ENCODE measurements at regions not wholly inside any gene's neighbourhood (a gene's known extent, or its start where the extent isn't known, plus 50 kb on each side); places are given as distances from the start of the nearest gene placed in this dataset.
"Not testable (repeated sequence)": the region's sequence is repeated elsewhere in the genome, so short reads cannot be mapped to it uniquely, and the experiment has no call there.

DNA sequence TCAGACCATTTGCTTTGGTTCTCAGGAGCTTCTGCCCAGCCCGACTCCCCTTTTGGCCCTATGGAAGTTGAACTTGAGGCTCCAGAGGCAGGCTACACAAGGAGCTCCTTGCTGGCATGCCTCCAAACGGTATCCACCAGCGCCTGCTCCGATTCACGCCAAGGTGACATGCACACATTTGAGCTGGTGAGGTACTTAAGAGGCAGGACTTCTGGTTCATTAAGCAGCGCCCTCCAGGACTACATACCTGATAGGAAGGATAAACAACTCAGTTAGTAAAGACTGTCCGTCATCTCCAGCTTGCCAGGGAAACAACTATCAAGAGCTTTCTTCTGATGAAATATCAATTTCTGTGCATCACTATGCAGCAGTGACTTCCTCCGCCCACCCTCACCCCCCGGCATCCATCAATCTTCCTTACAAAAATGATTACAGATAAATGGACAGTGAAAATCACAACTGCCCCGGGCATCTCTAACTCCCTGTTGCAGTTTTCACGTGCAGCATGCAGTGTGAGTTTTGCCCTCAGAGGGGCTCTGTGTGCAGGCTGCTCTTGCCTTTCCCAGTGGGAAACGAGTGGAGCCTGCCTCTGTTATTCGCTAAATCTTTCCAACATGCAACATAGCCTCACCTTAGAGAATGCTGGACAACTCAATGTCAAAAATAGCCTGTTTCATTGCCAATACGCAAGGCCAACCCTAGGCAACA lies 122.9 kb downstream of the ARRDC4 start:
- POLR2A ChIA-PET (ENCODE audit: unreplicated experiment), result no interaction called here

DNA sequence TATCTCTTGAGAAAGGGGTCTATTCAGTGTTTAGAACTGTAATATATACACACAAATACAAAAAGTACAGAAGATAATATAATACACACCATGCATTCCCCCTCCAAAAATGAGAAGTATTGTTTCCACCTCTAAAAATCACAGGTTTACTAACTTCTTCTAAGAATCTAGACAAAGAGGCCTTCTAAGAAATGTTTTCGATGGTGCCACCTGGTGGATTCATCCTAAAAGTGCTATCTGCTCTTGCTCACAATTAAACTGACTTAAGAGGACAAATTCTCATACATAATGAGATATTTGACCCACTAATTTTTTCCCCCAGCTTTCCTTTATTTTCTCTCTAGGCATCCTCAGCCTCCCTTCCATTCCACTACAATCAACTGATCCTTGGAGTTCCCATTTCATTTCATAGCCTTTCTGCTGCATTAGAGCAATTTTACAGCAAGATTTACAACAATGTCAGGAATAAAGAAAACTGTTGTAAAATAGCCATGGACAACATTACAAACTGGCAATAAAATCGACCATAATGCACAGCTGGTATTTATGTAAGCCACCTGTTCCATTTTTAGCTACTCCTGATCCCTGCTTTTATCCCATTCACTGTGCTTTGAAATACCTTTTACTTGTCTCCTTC lies 124.6 kb downstream of the ARRDC4 start:
- peaks cover 11% of the 10 kb centered on the region for H3K27me3 ChIP-seq (ENCODE audit: low read length)
- no TSS peak for BruUV-seq (replicated peaks)
- H3K9ac ChIP-seq (ENCODE audit: low read length), result no peak overlapping the region
- no peak for ATAC-seq
- no peaks in the 10 kb centered on the region for H3K4me1 ChIP-seq (ENCODE audit: insufficient read depth, low read length)
- H3K9me2 ChIP-seq (replicated peaks; ENCODE audit: low read length), result no peaks in the 10 kb centered on the region
- TF ChIP-seq EZH2 (IDR thresholded peaks at IDR 0.05; ENCODE audit: low read length, unreplicated experiment), result no peak
- TF ChIP-seq, protein P1, sequence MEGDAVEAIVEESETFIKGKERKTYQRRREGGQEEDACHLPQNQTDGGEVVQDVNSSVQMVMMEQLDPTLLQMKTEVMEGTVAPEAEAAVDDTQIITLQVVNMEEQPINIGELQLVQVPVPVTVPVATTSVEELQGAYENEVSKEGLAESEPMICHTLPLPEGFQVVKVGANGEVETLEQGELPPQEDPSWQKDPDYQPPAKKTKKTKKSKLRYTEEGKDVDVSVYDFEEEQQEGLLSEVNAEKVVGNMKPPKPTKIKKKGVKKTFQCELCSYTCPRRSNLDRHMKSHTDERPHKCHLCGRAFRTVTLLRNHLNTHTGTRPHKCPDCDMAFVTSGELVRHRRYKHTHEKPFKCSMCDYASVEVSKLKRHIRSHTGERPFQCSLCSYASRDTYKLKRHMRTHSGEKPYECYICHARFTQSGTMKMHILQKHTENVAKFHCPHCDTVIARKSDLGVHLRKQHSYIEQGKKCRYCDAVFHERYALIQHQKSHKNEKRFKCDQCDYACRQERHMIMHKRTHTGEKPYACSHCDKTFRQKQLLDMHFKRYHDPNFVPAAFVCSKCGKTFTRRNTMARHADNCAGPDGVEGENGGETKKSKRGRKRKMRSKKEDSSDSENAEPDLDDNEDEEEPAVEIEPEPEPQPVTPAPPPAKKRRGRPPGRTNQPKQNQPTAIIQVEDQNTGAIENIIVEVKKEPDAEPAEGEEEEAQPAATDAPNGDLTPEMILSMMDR (conservative IDR thresholded peaks at IDR 0.05; ENCODE audit: low read depth, low read length), result peak; percentile 70
- ChIA-PET CTCF (no interaction called here), POLR2A (ENCODE audit: unreplicated experiment) (no interaction called here)
- H3K27ac ChIP-seq (ENCODE audit: low read length), result no peak overlapping the region
- no peak overlapping the region for H3K4me2 ChIP-seq (ENCODE audit: low read length)
- H3K4me3 ChIP-seq (ENCODE audit: low read length), result no peak overlapping the region
- DNase-seq, result peak; percentile 74
- no peak overlapping the region for H2AFZ ChIP-seq (ENCODE audit: low read length)
- no peaks in the 10 kb centered on the region for H3F3A ChIP-seq (ENCODE audit: low read length, unreplicated experiment)
- intact Hi-C loops (cut with micrococcal nuclease), result loop anchor here (1.0 kb wide), 1 partner anchor 176 kb away; no protein-coding TSS in a partner anchor
- no peaks in the 10 kb centered on the region for H4K20me1 ChIP-seq (ENCODE audit: low read length)
- no peaks in the 10 kb centered on the region for H3K79me2 ChIP-seq (ENCODE audit: low read length)
- no peaks in the 10 kb centered on the region for H3K9me3 ChIP-seq (ENCODE audit: low read length)
- no peaks in the 10 kb centered on the region for H3K36me3 ChIP-seq (ENCODE audit: low read depth, low read length)

More for the DNA sequence above, 122.9 kb downstream of the ARRDC4 start:
- peaks cover 11% of the 10 kb centered on the region for H3K27me3 ChIP-seq (ENCODE audit: low read length)
- ATAC-seq (no peak), DNase-seq (no peak)
- no peak overlapping the region for H2AFZ ChIP-seq (ENCODE audit: low read length)
- H3K36me3 ChIP-seq (ENCODE audit: low read depth, low read length), result no peaks in the 10 kb centered on the region
- BruUV-seq (replicated peaks), result no TSS peak
- H3K4me2 ChIP-seq (ENCODE audit: low read length), result no peak overlapping the region
- no peaks in the 10 kb centered on the region for H3K9me3 ChIP-seq (ENCODE audit: low read length)
- H3K4me1 ChIP-seq (ENCODE audit: insufficient read depth, low read length), result no peaks in the 10 kb centered on the region
- H3K27ac ChIP-seq (ENCODE audit: low read length), result no peak overlapping the region
- H3K4me3 ChIP-seq (ENCODE audit: low read length), result no peak overlapping the region
- no peaks in the 10 kb centered on the region for H3K9me2 ChIP-seq (replicated peaks; ENCODE audit: low read length)
- H4K20me1 ChIP-seq (ENCODE audit: low read length), result no peaks in the 10 kb centered on the region
- no peak overlapping the region for H3K9ac ChIP-seq (ENCODE audit: low read length)
- H3F3A ChIP-seq (ENCODE audit: low read length, unreplicated experiment), result no peaks in the 10 kb centered on the region
- H3K79me2 ChIP-seq (ENCODE audit: low read length), result no peaks in the 10 kb centered on the region
- CTCF ChIA-PET, result interaction anchor here (1.0 kb wide), 1 partner anchor 184 kb away, joined by 5 read pairs; no protein-coding TSS in a partner anchor
- TF ChIP-seq EZH2phosphoT487 (IDR thresholded peaks at IDR 0.05; ENCODE audit: borderline replicate concordance, low read length), result no peak
- TF ChIP-seq, protein P1 (conservative IDR thresholded peaks at IDR 0.05; ENCODE audit: low read depth, low read length), result no peak
- intact Hi-C loops (cut with micrococcal nuclease), result no loop called here

DNA sequence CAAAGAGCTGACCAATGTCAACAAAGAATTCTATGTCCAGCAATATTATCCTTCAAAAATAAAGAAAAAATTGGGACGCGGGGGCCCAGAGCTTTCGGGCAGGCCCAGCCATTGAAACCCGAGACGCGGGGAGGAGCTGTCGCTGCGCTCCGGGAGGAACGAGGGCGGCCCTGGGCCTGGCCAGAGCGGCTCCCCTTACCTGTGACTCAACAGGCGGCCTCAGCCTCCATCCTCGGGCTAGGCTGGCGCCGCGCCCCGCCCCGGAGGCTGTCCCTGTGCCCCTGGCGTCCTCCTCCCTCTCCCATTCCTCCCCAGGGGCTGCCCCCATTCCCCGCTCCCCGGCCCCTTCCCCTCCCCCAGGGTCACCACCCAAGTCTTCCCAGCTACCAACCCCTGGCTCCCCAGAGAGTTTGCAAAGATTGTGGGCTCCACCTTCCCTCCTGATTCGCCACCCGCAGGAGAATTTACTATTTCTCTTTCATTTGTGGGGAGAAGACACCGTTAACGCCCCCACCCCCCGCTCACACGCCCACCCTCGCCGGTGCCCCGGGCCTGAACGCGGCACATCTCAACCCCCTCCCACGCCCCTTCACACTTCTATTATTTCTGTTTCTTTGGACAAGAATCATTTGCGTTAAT lies 127.9 kb downstream of the ARRDC4 start:
- H3K79me2 ChIP-seq (ENCODE audit: low read length); H3K4me2 ChIP-seq (ENCODE audit: low read length); BruUV-seq (replicated peaks); H3K9me2 ChIP-seq (replicated peaks; ENCODE audit: low read length); intact Hi-C loops (cut with micrococcal nuclease); DNase-seq; H3F3A ChIP-seq (ENCODE audit: low read length, unreplicated experiment); CTCF ChIA-PET; H3K4me1 ChIP-seq (ENCODE audit: insufficient read depth, low read length); POLR2A ChIA-PET (ENCODE audit: unreplicated experiment); H3K9ac ChIP-seq (ENCODE audit: low read length); H4K20me1 ChIP-seq (ENCODE audit: low read length); H2AFZ ChIP-seq (ENCODE audit: low read length); H3K27ac ChIP-seq (ENCODE audit: low read length); H3K4me3 ChIP-seq (ENCODE audit: low read length); H3K36me3 ChIP-seq (ENCODE audit: low read depth, low read length); H3K9me3 ChIP-seq (ENCODE audit: low read length): not testable (repeated sequence)
- peak; percentile 97 for ATAC-seq
- peaks cover 17% of the 10 kb centered on the region for H3K27me3 ChIP-seq (ENCODE audit: low read length)

DNA sequence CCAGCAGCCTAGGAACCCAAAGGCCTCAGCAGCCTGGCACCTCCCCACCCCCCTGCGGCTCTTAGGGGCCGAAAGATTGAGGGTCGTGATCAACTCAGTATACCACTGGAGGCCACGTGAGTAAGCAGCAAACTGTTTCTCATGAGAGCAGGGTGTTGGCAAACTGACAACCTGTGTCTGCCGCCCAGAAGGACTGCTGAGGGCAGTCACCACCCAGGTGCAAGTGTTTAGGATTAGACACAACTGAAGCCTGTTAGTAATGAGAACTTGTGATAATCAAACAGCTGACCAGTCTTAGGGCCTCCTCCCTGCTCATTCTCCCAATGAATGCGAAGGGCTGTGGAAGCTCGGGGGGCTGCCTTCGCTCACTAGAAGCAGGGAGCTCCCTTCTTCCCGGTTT lies 128.8 kb downstream of the ARRDC4 start:
- H3K9ac ChIP-seq (ENCODE audit: low read length); POLR2A ChIA-PET (ENCODE audit: unreplicated experiment); H3K36me3 ChIP-seq (ENCODE audit: low read depth, low read length); H3K27ac ChIP-seq (ENCODE audit: low read length); H3K4me1 ChIP-seq (ENCODE audit: insufficient read depth, low read length); H3F3A ChIP-seq (ENCODE audit: low read length, unreplicated experiment); H3K9me3 ChIP-seq (ENCODE audit: low read length); H4K20me1 ChIP-seq (ENCODE audit: low read length); H3K4me3 ChIP-seq (ENCODE audit: low read length); intact Hi-C loops (cut with micrococcal nuclease); H3K9me2 ChIP-seq (replicated peaks; ENCODE audit: low read length); CTCF ChIA-PET; DNase-seq; BruUV-seq (replicated peaks); H2AFZ ChIP-seq (ENCODE audit: low read length); H3K79me2 ChIP-seq (ENCODE audit: low read length); ATAC-seq; H3K4me2 ChIP-seq (ENCODE audit: low read length): not testable (repeated sequence)
- H3K27me3 ChIP-seq (ENCODE audit: low read length), result peaks cover 17% of the 10 kb centered on the region

DNA sequence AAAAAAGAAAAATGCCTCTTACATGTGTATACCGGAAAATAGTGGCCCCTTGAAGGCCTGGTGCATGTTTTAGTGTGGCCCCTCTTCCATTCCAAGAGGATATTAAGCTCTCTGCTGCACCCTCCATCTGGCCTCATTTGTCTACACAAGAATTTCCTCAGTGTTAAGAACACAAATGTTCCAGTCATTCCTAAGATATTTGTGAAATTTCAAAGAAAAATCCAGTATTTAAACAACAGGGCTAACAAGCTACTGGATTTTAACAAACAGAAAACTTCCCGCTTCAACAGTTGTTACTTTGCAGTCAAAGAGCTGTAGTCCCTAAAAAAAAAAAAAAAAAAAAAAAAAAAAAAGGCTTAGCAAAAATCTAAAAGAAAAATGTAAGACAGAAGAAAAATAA lies 137.5 kb downstream of the ARRDC4 start:
- H3K9me3 ChIP-seq (ENCODE audit: low read length); H3K4me3 ChIP-seq (ENCODE audit: low read length); BruUV-seq (replicated peaks); H3K4me1 ChIP-seq (ENCODE audit: insufficient read depth, low read length); H3K9me2 ChIP-seq (replicated peaks; ENCODE audit: low read length); H3F3A ChIP-seq (ENCODE audit: low read length, unreplicated experiment); DNase-seq; H3K27ac ChIP-seq (ENCODE audit: low read length); H3K9ac ChIP-seq (ENCODE audit: low read length); H3K4me2 ChIP-seq (ENCODE audit: low read length); H2AFZ ChIP-seq (ENCODE audit: low read length); POLR2A ChIA-PET (ENCODE audit: unreplicated experiment); intact Hi-C loops (cut with micrococcal nuclease); H3K79me2 ChIP-seq (ENCODE audit: low read length); CTCF ChIA-PET; H4K20me1 ChIP-seq (ENCODE audit: low read length); H3K36me3 ChIP-seq (ENCODE audit: low read depth, low read length); ATAC-seq: not testable (repeated sequence)
- peaks cover 27% of the 10 kb centered on the region for H3K27me3 ChIP-seq (ENCODE audit: low read length)
